ENCODE measurements at regions not wholly inside any gene's neighbourhood (a gene's known extent, or its start where the extent isn't known, plus 50 kb on each side); places are given as distances from the start of the nearest gene placed in this dataset.

GRCh38 chr13:94780421-94780820 is 68.1 kb upstream of the SOX21 start:
- H3K4me3 ChIP-seq = no peak overlapping the region
- H3K36me3 ChIP-seq = no peaks in the 10 kb centered on the region
- 54 to 87% methylated on average over 4 of the region's 4 CpGs for WGBS, 2 donors
- H3K27ac ChIP-seq = no peak overlapping the region
- FAIRE-seq (no peak), DNase-seq (no peak), ATAC-seq (no peak)
- no peak for TF ChIP-seq CTCF (IDR thresholded peaks at IDR 0.05)
- no peaks in the 10 kb centered on the region for H3K4me1 ChIP-seq
- no peaks in the 10 kb centered on the region for H3K9me3 ChIP-seq
- no peaks in the 10 kb centered on the region for H3K27me3 ChIP-seq
- intact Hi-C loops (cut with DNase I) = no loop called here

- intact Hi-C loops (cut with DNase I) = no loop called here
- H3K9me3 ChIP-seq = no peaks in the 10 kb centered on the region
- FAIRE-seq (no peak), ATAC-seq (no peak), DNase-seq (no peak)
- no peak for TF ChIP-seq CTCF (IDR thresholded peaks at IDR 0.05)
- H3K27ac ChIP-seq = no peak overlapping the region
- no peak overlapping the region for H3K4me3 ChIP-seq
- no peaks in the 10 kb centered on the region for H3K4me1 ChIP-seq
- WGBS, 2 donors = 68 to 73% methylated on average over 5 of the region's 5 CpGs
- no peaks in the 10 kb centered on the region for H3K36me3 ChIP-seq
- H3K27me3 ChIP-seq = no peaks in the 10 kb centered on the region
Measured at GRCh38 chr13:94778986-94779385, 66.6 kb upstream of the SOX21 start.

- FAIRE-seq = no peak
- intact Hi-C loops (cut with DNase I) = no loop called here
Measured at GRCh38 chr13:94778585-94778984, 66.2 kb upstream of the SOX21 start.

GRCh38 chr13:94776956-94777355 is 64.6 kb upstream of the SOX21 start:
- H3K9me3 ChIP-seq = no peaks in the 10 kb centered on the region
- H3K27ac ChIP-seq = no peak overlapping the region
- intact Hi-C loops (cut with DNase I) = no loop called here
- ATAC-seq = no peak
- 72 to 79% methylated on average over 1 of the region's 1 CpG for WGBS, 2 donors
- no peaks in the 10 kb centered on the region for H3K27me3 ChIP-seq
- FAIRE-seq = no peak
- H3K4me1 ChIP-seq = no peaks in the 10 kb centered on the region
- no peak for DNase-seq
- no peaks in the 10 kb centered on the region for H3K36me3 ChIP-seq
- no peak overlapping the region for H3K4me3 ChIP-seq
- TF ChIP-seq CTCF (IDR thresholded peaks at IDR 0.05) = no peak

More at GRCh38 chr13:94778585-94778984, 66.2 kb upstream of the SOX21 start:
- H3K27me3 ChIP-seq = no peaks in the 10 kb centered on the region
- DNase-seq (no peak), ATAC-seq (no peak)
- H3K9me3 ChIP-seq = no peaks in the 10 kb centered on the region
- H3K4me3 ChIP-seq = no peak overlapping the region
- no peaks in the 10 kb centered on the region for H3K4me1 ChIP-seq
- no peaks in the 10 kb centered on the region for H3K36me3 ChIP-seq
- H3K27ac ChIP-seq = no peak overlapping the region
- TF ChIP-seq CTCF (IDR thresholded peaks at IDR 0.05) = no peak

GRCh38 chr13:94776300-94776699 is 64.0 kb upstream of the SOX21 start:
- H3K4me3 ChIP-seq = no peak overlapping the region
- no peak for TF ChIP-seq CTCF (IDR thresholded peaks at IDR 0.05)
- FAIRE-seq (no peak), DNase-seq (peak in 1 of 6 donors; percentile 42), ATAC-seq (no peak)
- no peaks in the 10 kb centered on the region for H3K27me3 ChIP-seq
- H3K9me3 ChIP-seq = no peaks in the 10 kb centered on the region
- intact Hi-C loops (cut with DNase I) = no loop called here
- no peaks in the 10 kb centered on the region for H3K36me3 ChIP-seq
- 87 to 89% methylated on average over 11 of the region's 11 CpGs for WGBS, 2 donors
- no peak overlapping the region for H3K27ac ChIP-seq
- no peaks in the 10 kb centered on the region for H3K4me1 ChIP-seq
